ENCODE measurements at regions not wholly inside any gene's neighbourhood (a gene's known extent, or its start where the extent isn't known, plus 50 kb on each side); places are given as distances from the start of the nearest gene placed in this dataset.

GRCh38 chr2:217521820-217522219 is 481.0 kb downstream of the TNS1 start:
- TF ChIP-seq EZH2 (IDR thresholded peaks at IDR 0.05) (no peak), POLR2AphosphoS5 (IDR thresholded peaks at IDR 0.05; ENCODE audit: borderline replicate concordance, low read depth, low read length) (no peak), FOXP2 (optimal IDR thresholded peaks at IDR 0.05; ENCODE audit: control extremely low read depth, extremely low read length, insufficient read depth) (no peak)

Data from SK-N-MC (cell line).